NOMO-1 treated with DMSO at 0.1 percent for 48 hours (cell line): ENCODE measurements at regions not wholly inside any gene's neighbourhood (a gene's known extent, or its start where the extent isn't known, plus 50 kb on each side); places are given as distances from the start of the nearest gene placed in this dataset.
"Not testable (repeated sequence)": the region's sequence is repeated elsewhere in the genome, so short reads cannot be mapped to it uniquely, and the experiment has no call there.

Experiments
- DNase-seq: peaks from one replicate; lab custom pipeline; 2025; ENCODE audit not compliant: unreplicated experiment; lab: John Stamatoyannopoulos, UW

DNA sequence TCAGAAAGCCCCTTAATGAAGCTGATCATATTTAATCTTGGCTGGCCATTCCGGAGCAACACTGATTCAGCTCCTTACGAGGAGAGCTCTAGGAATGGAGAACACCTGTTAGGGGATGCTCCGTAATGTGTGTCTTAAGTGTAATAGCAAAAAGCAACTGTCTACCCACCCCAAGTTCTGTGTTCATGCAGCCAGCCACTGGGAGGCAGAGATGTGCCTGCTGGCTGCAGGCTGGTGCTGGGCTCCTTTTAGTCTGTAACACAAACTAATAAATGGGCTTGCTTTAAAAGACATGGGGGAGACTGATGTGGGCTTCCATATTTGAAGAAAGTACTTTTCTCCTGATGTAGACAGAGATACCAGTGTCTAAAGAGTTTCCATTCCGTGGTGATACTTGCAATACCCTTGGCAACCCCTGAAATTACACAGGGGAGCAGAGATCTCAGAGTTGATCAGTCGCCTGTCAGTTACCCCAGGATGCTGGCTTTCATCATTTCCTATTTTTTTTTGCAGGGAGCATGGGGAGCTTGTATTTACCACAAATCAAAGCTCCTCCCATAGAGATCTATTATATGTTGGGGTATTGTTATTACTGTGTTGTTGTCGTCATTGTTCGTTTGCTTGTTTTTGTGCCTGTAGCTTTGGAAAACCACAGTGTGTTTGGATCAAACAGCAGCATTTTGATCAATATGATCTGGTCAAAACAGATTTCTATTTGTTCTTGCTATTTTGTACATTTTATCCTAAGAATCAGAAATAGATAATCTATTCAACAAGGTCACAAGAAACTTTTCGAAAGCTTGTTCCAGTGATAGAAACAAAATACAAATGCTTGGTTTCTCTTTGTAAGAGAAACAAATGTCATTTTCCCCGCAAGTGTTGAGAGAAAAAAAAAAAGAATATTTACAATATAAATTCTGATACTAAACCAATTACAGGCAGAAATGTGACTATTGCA, 65.8 kb downstream of the MTX3 start:
- no peak for DNase-seq

DNA sequence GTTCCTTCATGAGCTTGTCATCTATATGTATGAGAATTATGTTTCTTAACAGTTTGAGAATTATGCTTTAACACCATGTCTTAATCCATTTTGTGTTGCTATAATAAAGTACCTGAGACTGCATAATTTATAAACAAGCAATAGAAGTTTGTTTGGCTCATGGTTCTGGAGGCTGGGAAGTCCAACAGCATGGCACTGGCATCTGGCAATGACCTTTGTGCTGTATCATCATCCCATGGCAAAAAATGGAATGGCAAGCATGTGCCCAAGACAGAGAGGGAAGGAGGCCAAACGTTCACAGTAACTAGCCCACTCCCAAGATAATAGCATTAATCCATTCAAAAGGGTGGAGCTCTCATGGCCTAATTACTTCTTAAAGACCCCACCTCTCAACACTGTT, 67.6 kb downstream of the MTX3 start:
- DNase-seq = no peak

DNA sequence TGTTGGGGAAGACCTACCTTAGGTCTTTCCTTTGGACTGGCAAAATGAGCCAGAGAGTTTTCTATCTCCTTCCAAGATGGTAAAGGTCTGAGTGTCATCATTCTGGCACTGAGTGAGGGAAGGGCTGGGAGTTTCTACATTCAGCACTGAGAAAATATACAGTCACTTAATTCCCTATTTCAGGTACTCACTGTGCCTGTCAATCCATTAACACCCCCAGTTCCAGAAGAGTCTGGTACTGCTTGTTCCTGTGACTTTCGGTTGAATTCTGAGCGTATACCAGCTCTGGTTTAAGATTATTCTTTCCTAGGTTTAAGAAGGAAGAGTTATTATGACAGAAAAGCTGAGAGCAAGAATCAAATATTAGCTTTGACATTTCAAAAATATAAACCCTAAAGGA, 68.4 kb downstream of the MTX3 start:
- no peak for DNase-seq

DNA sequence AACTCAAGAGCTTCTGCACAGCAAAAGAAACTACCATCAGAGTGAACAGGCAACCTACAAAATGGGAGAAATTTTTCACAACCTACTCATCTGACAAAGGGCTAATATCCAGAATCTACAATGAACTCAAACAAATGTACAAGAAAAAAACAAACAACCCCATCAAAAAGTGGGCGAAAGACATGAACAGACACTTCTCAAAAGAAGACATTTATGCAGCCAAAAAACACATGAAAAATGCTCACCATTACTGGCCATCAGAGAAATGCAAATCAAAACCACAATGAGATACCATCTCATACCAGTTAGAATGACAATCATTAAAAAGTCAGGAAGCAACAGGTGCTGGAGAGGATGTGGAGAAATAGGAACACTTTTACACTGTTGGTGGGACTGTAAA, 83.6 kb downstream of the MTX3 start:
- not testable (repeated sequence) for DNase-seq

DNA sequence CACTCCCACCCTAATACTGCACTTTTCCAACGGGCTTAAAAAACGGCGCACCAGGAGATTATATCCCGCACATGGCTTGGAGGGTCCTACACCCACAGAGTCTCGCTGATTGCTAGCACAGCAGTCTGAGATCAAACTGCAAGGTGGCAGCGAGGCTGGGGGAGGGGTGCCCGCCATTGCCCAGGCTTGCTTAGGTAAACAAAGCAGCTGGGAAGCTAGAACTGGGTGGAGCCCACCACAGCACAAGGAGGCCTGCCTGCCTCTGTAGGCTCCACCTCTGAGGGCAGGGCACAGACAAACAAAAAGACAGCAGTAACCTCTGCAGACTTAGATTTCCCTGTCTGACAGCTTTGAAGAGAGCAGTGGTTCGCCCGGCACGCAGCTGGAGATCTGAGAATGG, 88.5 kb downstream of the MTX3 start:
- not testable (repeated sequence) for DNase-seq

DNA sequence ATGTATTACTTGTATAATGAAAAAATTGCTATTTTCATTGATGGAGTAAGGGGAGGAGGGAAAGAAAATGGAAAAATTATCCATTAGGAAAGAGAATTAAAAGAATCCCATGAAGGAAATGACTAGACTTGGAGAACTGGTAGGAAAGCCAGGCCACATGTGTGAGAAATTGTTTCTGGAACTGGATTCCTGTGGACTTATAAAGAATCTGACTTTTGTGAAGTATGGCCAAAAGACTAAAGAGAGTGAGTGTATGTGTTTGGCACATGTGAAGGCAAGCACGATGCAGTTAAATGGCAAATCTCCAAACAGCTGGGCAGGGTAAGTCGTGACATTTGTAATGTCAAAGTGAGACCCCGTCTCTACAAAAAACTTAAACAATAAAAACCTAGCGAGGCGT, 89.4 kb downstream of the MTX3 start:
- no peak for DNase-seq

DNA sequence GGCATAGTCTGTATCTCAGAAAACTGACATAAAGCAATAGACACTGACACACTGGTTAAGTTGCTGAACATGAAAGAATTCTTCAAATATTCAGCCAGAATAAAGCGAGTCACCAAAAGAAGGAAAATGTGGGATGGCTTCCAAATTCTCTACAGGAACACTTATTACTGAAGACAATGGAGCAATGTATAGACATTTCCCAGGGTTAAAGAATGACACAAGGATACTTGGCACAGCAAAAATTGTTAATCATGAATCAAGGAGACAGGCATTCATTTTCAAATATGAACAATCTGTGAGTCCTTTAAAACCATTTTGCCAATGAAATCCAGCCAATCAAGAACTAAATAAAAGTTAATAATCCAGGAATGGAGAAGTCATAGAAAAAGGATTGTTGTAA, 92.5 kb downstream of the MTX3 start:
- DNase-seq = no peak

DNA sequence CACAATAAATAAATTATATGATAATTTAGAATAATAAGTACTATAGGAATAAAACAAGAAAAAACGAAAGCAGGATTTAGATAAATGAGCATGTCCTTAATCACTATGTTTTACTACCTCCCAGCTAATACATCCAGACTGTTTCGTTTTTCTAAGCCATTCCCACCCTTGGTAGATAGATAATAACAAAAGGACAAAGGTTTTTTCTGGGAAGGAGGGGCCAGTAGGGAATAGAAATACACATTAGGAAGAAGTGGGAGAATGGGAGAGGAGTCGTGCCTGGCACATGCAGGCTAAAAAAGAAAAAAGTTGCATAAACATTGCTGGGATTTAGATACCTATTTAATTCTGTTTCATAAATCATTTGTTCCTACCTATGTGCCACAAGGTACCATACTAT, 97.1 kb downstream of the MTX3 start:
- no peak for DNase-seq

DNA sequence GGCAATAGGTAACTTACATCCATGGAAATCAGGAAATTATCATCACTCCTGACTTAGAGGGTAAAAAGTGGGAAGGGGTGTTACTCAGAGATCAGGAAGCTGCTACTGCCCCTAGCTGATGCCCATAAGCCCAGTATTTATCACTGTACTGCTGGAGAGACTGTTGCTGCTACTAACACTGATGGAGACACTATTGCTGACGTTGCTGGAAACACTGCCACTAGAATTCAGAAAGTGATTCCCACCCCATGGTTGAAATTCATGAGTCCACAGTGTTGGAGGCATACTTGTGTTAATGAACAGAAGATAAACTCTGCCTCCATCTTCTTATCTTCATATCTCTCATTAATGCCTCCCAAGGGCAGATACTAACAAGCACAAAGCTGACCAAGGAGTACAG, 97.6 kb downstream of the MTX3 start:
- no peak for DNase-seq

DNA sequence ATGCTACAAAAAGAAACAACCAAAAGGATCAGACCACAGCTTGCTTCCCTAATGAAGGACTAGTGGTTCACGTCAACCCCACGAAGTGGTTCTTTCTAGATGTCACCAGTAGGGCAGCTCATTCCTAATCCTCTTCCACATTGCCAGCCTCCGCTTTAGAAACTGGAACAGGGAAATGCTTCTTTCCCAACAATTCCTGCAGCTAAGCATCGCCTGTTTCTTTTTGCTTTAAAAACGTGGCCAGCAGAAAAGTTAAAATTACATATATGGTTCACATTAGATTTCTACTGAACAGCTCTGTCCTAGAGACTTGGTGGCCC, 100.2 kb downstream of the MTX3 start:
- DNase-seq = no peak

DNA sequence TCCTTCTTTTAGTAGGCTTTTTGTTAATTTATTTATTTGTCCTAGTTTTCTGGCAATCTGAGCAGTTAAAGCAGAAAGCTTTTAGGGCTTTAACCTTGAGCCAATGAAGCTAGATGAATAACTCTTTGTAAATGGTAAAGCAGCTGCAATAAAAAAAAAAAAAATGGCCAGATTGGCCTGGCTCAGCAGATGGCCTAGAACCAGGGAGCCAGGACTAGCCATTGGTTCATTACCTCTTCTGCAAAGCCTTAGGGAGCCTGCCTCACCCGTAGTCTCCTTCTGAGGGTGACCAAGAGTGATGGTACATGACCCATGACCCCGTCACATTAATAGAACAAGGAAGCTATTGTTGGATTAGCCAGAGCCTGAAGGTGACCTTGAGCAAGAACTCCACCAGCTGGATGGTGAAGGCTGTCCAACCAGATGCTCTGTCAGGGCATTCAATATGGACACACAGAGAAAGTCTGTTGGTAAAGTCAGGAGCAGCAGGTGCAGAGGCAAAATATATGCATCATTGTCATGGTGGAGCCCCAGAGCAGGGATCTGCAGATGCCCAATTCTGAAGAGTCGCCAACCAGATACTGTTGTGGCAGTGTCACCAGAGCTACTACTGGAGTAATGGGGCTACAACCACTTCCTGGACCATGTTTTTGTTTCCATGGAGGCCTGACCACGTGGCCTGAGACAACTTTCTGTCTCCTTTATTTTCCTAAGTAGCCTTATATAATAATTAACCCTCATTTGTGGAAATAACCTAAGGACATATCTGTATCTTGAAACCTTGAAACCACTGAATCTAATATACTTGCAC, 100.7 kb downstream of the MTX3 start:
- DNase-seq = no peak

DNA sequence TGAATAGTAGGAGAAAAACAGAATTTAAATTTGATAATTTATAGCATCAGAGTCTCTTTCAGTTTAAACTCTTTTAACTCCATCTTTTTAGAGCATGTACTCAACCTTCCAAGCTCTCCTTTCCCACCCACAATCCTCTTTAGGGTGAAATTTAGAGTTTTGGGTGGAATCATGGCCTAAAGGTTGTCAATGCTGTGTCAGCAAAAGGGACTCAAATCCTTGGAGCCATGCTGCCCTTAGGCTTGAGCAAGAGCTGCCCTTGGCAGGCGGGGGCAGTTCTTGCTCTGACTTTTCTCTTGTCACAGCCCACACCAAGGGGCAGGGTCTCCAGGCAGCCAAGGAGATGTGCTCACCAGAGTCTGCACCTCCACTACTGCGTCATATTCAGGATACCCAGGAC, 102.4 kb downstream of the MTX3 start:
- DNase-seq = no peak

DNA sequence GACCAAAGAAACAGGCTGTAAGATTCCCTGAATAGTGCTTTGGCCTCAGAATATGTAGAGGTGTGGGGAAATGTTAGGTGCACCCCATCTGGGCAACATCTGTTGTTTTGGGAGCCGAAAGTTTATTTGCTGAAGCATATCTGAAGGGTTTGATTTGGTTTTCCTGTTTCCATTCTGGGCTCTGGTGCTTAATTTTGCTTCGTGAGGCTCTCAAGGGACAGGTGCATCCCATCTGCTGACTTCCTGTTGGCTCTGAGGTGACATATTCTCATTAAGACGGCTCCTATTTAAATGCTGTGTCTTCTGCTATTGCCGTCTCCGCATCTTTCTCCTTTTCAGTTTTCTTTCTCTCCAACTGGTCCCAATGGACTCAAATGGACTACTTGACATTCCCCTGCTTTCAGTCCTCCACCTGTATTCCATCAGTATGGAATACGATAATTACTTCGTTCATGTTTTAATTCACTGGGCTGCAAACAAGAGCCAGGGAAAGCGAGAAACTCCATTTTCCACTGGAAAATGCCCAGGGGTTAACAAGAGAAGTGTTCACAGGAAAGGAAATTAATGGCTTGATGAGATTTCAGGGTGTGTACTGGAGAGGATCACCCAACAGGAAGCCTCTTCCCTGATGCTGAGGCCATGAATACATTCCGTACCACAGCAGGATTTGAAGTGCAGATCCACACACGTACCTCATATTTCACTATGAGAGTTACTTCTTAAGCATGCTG, 104.0 kb downstream of the MTX3 start:
- DNase-seq = no peak

DNA sequence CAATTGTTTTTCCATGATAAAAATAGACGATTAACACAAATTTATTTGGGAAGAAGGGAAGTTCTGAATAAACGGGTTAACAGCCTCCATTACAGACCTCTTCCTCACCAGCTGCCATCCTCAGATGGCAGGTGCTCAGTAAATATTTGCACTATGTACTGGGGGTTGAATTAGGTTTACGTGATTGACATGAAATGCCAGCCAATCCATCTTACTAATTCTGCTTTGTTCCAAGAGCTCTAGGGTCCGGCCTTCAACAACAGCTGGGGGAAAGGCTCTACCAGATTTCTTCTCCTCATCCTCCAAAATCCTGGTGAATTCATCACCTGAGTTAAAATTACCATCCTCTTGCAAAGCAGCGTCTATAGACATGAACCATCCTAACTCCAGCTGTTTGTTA, 104.6 kb downstream of the MTX3 start:
- no peak for DNase-seq

DNA sequence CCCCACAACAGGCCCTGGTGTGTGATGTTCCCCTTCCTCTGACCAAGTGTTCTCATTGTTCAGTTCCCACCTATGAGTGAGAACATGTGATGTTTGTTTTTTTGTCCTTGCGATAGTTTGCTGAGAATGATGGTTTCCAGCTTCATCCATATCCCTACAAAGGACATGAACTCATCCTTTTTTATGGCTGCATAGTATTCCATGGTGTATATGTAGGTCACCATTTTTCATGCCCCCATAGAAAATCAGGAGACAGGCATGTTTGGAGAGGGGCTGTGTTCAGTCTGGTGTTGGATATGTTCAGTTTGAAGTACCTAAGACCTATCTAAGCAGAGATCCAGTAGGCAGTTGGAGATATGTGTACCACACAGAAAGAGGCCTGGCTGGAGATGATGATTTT, 111.2 kb downstream of the MTX3 start:
- not testable (repeated sequence) for DNase-seq

DNA sequence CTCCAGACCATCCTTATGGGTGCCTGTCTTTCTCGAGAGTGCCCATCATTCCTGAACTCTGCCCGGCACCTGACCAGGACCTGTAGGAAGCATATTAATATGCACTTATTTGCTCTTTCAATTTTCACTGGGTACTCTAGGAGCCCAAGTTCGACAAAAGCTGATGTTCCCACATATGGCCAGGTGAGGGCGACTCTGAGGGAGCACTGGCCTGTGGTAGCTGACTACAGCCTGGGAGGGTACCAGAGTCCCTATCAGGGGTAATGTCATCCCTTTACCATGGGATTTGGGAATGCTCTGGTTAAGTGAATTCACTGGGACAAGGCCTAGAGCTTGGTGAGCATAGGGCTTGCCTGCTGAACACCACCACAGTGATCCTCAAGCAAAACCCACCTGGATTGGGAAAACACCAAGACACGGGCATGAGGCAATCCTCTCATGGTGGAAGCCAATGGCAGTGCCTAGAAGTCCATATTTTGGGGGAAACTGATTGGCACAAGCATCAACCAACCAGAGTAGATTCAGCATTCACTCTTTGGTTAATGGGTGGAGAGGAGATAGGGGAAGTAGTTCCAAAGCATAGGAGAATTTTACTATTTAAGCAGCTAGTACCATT, 112.2 kb downstream of the MTX3 start:
- no peak for DNase-seq

DNA sequence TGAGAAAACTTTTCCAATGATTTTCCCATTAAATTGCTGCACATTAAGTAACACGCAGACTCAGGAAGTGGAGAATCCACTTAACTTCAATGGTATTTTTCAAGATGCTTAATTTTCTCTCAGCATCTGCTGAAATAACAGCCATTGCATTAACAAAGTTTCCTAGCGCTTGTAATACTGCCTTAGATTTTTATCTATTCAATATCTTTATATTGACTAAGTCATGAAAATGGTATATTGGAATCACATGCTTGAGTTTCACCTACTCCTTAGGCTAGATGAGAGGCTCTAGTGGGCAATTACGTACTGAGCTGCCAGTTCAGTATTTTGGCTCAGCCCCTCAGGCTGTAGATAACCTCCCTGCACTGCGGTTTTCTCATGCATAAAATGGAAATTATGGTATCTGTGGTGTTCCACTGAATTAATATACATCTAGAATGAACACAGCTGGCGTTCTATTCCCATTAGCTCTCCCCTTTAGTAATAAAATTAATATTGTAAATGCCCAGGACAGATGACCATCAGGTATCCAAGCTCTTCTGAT, 112.9 kb downstream of the MTX3 start:
- DNase-seq = no peak

DNA sequence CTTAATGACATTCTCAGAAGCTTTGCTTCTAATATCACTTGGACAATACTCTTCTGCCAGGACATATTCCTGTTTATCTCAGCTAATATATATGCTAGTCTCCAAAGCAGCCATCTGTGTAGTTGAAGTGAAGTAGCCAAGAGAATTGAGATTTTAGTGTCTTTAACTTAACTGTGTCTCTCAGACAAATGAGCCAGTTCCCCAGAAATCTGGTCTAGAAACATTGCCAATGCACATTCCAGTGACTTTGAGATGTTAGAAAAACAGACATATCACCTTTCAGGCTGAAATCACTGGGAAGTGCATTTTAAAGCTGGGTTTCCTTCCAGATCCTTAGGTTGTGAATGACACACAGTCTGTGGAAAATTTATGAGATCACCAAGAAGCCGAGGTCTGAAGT, 114.6 kb downstream of the MTX3 start:
- no peak for DNase-seq

DNA sequence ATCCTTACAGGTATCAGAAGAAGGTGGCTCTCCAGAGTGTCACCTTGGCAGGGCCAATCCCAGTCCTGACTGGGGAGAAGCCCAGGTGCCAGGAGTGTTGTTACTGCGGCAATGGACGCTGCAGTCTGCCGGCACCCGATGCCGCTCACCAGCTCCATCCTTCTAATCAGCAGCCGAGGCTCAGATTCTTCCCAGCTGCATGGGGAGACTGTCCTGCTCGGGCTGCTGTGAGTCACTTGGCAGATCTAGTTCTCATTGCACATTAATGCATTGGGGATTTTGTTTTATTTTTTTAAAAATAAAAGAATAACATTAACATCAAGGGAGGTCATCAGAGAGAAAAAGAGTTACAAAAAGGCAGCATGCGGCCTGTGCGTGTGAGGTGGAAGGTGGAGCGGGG, 115.8 kb downstream of the MTX3 start:
- DNase-seq = no peak

DNA sequence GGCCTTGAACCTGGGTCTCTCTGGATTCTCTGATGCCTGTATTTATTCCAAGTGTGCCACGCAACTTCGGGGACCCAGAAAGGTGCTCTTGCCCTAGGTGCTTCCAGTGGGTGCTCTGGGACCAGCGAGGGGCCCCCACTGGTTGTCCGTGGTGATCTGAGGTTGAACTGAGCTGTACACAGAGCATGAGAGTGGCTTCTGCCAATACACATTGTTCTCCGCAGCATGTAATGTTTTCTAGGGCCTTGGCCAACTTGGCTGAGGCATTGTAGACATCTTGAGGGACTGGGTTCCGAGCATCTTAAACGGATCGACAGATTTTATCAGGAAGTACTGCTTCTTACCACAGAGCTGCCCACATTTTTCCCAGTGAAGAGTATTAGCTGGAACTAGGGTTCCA, 117.9 kb downstream of the MTX3 start:
- DNase-seq = no peak

DNA sequence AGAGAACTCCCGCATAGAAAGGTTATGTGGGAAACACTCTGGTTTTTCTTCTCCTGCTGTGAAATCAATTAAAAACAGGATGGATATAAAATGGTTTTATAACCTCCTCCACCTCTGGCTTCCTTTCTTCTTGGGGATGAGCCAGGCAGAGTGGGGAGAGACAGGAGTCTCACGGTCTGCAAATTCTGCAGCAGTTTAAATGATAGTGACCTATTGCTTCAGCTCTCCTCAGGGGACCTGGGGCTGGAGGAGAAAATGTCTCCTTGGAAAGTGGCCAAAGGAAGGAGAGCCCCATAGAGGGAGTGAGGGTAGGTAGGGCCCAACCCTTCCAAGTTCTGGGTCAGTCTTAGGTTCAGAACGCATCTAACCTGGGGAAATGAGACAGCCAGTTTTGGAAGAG, 118.8 kb downstream of the MTX3 start:
- no peak for DNase-seq
